ENCODE measurements at regions not wholly inside any gene's neighbourhood (a gene's known extent, or its start where the extent isn't known, plus 50 kb on each side); places are given as distances from the start of the nearest gene placed in this dataset.

DNA sequence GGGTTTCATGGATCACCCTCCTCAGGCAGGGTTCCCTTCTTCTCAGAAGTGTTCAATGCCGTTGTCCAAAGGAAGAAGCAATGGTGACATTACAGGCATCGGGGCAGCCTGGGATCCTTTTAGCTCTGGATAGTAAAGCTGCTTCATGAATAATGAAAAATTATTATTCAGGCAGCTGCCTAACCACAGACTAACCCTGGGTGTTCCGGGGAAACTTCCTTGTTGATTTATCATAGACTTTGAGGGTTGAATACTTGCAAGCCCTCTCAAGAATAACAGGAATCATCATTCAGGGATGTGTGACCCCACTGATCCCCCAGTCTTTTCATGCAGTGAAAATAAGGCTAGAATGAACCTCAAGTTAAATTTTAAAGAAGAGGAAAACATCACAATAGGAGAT, 419.4 kb downstream of the MEIS1 start:
- Histone ChIP-seq H2AFZ (ENCODE audit: low read depth, low read length) (no peak overlapping the region), H3K27me3 (ENCODE audit: insufficient read depth, low read depth, low read length) (no peaks in the 10 kb centered on the region), H3K9me3 (ENCODE audit: low read length) (no peaks in the 10 kb centered on the region), H3K79me2 (replicated peaks; ENCODE audit: insufficient read depth, low read length) (no peaks in the 10 kb centered on the region), H4K20me1 (ENCODE audit: insufficient read depth) (no peaks in the 10 kb centered on the region), H3K9ac (ENCODE audit: low read length) (no peak overlapping the region), H3F3A (ENCODE audit: insufficient read depth, low read length, poor library complexity, severe bottlenecking) (no peaks in the 10 kb centered on the region), H3K27ac (ENCODE audit: low read length) (no peak overlapping the region), H3K9me2 (ENCODE audit: insufficient read depth, low read length) (no peaks in the 10 kb centered on the region), H3K4me2 (ENCODE audit: low read length) (no peak overlapping the region), H3K36me3 (ENCODE audit: insufficient read depth, low read length) (no peaks in the 10 kb centered on the region), H3K4me3 (ENCODE audit: low read length) (no peak overlapping the region)
- TF ChIP-seq, protein P1, sequence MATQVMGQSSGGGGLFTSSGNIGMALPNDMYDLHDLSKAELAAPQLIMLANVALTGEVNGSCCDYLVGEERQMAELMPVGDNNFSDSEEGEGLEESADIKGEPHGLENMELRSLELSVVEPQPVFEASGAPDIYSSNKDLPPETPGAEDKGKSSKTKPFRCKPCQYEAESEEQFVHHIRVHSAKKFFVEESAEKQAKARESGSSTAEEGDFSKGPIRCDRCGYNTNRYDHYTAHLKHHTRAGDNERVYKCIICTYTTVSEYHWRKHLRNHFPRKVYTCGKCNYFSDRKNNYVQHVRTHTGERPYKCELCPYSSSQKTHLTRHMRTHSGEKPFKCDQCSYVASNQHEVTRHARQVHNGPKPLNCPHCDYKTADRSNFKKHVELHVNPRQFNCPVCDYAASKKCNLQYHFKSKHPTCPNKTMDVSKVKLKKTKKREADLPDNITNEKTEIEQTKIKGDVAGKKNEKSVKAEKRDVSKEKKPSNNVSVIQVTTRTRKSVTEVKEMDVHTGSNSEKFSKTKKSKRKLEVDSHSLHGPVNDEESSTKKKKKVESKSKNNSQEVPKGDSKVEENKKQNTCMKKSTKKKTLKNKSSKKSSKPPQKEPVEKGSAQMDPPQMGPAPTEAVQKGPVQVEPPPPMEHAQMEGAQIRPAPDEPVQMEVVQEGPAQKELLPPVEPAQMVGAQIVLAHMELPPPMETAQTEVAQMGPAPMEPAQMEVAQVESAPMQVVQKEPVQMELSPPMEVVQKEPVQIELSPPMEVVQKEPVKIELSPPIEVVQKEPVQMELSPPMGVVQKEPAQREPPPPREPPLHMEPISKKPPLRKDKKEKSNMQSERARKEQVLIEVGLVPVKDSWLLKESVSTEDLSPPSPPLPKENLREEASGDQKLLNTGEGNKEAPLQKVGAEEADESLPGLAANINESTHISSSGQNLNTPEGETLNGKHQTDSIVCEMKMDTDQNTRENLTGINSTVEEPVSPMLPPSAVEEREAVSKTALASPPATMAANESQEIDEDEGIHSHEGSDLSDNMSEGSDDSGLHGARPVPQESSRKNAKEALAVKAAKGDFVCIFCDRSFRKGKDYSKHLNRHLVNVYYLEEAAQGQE (IDR thresholded peaks at IDR 0.05; ENCODE audit: borderline replicate concordance): no peak
- no peak for TF ChIP-seq SMC3 (conservative IDR thresholded peaks at IDR 0.05; ENCODE audit: poor library complexity)

DNA sequence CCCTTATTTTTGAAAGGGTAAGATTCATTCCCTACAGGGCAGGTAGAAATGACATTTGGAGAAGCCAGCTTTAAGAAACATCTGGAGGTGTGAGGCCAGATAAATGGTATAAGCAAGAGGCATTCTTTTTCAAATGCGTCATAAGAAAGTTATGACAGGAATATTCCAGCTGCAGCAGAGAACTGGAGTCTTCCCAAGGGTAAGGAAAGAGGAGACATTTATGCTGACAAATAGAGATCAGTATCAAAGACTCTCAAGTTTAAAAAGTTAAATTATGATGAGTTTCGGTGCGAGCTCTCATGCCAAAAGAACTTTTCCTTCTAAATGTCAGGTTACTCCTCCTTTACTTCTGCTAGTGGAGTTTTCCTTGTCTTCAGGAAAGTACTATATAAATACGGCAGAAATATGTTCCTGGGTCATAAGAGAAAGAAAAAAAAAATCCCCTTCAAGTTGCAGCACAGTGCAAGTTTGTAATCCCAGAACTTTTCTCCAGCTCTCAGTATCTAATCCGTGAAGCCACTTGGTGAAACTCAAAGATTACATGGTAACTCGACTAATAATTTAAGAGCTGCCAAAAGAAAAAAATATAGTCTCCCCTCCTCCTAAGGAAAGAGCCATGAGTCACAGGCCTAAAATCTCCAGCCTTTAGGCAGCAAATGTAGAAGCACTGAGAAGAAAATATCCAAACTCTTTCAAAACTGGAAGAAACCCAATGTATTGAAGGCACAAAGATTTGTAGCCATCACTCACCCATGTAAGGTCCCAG, 428.1 kb downstream of the MEIS1 start:
- H4K20me1 ChIP-seq (ENCODE audit: insufficient read depth): no peaks in the 10 kb centered on the region
- H3K27ac ChIP-seq (ENCODE audit: low read length): no peak overlapping the region
- no peak overlapping the region for H3K9ac ChIP-seq (ENCODE audit: low read length)
- no peak for TF ChIP-seq RAD21 (conservative IDR thresholded peaks at IDR 0.05)
- TF ChIP-seq MXI1 (conservative IDR thresholded peaks at IDR 0.05; ENCODE audit: poor library complexity, severe bottlenecking): no peak
- TF ChIP-seq, protein P2, sequence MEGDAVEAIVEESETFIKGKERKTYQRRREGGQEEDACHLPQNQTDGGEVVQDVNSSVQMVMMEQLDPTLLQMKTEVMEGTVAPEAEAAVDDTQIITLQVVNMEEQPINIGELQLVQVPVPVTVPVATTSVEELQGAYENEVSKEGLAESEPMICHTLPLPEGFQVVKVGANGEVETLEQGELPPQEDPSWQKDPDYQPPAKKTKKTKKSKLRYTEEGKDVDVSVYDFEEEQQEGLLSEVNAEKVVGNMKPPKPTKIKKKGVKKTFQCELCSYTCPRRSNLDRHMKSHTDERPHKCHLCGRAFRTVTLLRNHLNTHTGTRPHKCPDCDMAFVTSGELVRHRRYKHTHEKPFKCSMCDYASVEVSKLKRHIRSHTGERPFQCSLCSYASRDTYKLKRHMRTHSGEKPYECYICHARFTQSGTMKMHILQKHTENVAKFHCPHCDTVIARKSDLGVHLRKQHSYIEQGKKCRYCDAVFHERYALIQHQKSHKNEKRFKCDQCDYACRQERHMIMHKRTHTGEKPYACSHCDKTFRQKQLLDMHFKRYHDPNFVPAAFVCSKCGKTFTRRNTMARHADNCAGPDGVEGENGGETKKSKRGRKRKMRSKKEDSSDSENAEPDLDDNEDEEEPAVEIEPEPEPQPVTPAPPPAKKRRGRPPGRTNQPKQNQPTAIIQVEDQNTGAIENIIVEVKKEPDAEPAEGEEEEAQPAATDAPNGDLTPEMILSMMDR (IDR thresholded peaks at IDR 0.05; ENCODE audit: poor library complexity, severe bottlenecking): no peak
- TF ChIP-seq EP300 (conservative IDR thresholded peaks at IDR 0.05; ENCODE audit: poor library complexity, severe bottlenecking): no peak
- no peak for TF ChIP-seq SMC3 (conservative IDR thresholded peaks at IDR 0.05; ENCODE audit: poor library complexity)
- TF ChIP-seq, protein P1 (IDR thresholded peaks at IDR 0.05; ENCODE audit: borderline replicate concordance): no peak
- no peak overlapping the region for H3K4me3 ChIP-seq (ENCODE audit: low read length)
- H2AFZ ChIP-seq (ENCODE audit: low read depth, low read length): no peak overlapping the region
- no peaks in the 10 kb centered on the region for H3K9me2 ChIP-seq (ENCODE audit: insufficient read depth, low read length)
- no peak overlapping the region for H3K4me2 ChIP-seq (ENCODE audit: low read length)
- H3K36me3 ChIP-seq (ENCODE audit: insufficient read depth, low read length): no peaks in the 10 kb centered on the region
- H3K9me3 ChIP-seq (ENCODE audit: low read length): no peaks in the 10 kb centered on the region
- H3K27me3 ChIP-seq (ENCODE audit: insufficient read depth, low read depth, low read length): no peaks in the 10 kb centered on the region
- H3F3A ChIP-seq (ENCODE audit: insufficient read depth, low read length, poor library complexity, severe bottlenecking): peaks cover 4% of the 10 kb centered on the region
- H3K79me2 ChIP-seq (replicated peaks; ENCODE audit: insufficient read depth, low read length): no peaks in the 10 kb centered on the region
